Caco-2 (cell line): ENCODE measurements at regions not wholly inside any gene's neighbourhood (a gene's known extent, or its start where the extent isn't known, plus 50 kb on each side); places are given as distances from the start of the nearest gene placed in this dataset.

Experiments used
- BruUV-seq: library from RNA; stranded (reverse); fragments of 400-500 nt; replicated peaks from 2 replicates; lab custom pipeline; 2021; lab: Mats Ljungman, UMichigan
- CTCF ChIA-PET: fragments of 300-600 bp; sonication (Branson Sonifier 250); formaldehyde crosslinking; loops from one replicate; lab custom pipeline; 2022; ENCODE audit warnings: antibody characterized with exemption; lab: Charles Lee
- POLR2A ChIA-PET: fragments of 300-600 bp; sonication (Branson Sonifier 250); formaldehyde crosslinking; loops from one replicate; lab custom pipeline; 2022; ENCODE audit warnings: antibody characterized with exemption; lab: Charles Lee
- DNase-seq, 2 experiments: peaks; one replicate each; pipeline versions ENCODE4 v3.0.0 to v3.0.0-alpha.2; 2020 to 2022
- H3K27me3 ChIP-seq: replicated peaks from 2 replicates; pipeline ENCODE4 v1.6.0; 2011; ENCODE audit warnings: low read length; ENCODE audit not compliant: control insufficient read depth, insufficient read depth
- H3K36me3 ChIP-seq: 2 replicates; pipeline ENCODE4 v1.5.1; 2011; ENCODE audit warnings: low read length; ENCODE audit not compliant: control insufficient read depth, insufficient read depth
- H3K4me1 ChIP-seq: fragments of 250-450 bp; sonication (Bioruptor Pico); 2 replicates; pipeline ENCODE4 v1.5.1; 2020; ENCODE audit warnings: mild to moderate bottlenecking
- H3K4me3 ChIP-seq: 2 replicates; pipeline ENCODE4 v1.5.1; 2011; ENCODE audit warnings: low read depth, mild to moderate bottlenecking, control low read depth, low read length
- H3K9me3 ChIP-seq: fragments of 250-450 bp; sonication (Bioruptor Pico); 2 replicates; pipeline ENCODE4 v1.5.1; 2020; ENCODE audit warnings: mild to moderate bottlenecking, moderate library complexity
- H3K27ac Mint-ChIP-seq: one replicate; pipeline ENCODE4 v1.8.0; 2022; ENCODE audit warnings: mixed read lengths; ENCODE audit not compliant: unreplicated experiment
- H3K27me3 Mint-ChIP-seq: one replicate; pipeline ENCODE4 v1.8.0; 2022; ENCODE audit warnings: mixed read lengths; ENCODE audit not compliant: insufficient read depth, unreplicated experiment
- H3K36me3 Mint-ChIP-seq: one replicate; pipeline ENCODE4 v1.8.0; 2022; ENCODE audit warnings: mild to moderate bottlenecking, mixed read lengths; ENCODE audit not compliant: insufficient read depth, unreplicated experiment
- H3K4me1 Mint-ChIP-seq: one replicate; pipeline ENCODE4 v1.8.0; 2022; ENCODE audit warnings: low read depth, mixed read lengths; ENCODE audit not compliant: unreplicated experiment
- H3K4me3 Mint-ChIP-seq: one replicate; pipeline ENCODE4 v1.8.0; 2022; ENCODE audit warnings: mild to moderate bottlenecking, moderate library complexity, mixed read lengths; ENCODE audit not compliant: unreplicated experiment
- H3K9me3 Mint-ChIP-seq: one replicate; pipeline ENCODE4 v1.8.0; 2022; ENCODE audit warnings: mixed read lengths; ENCODE audit not compliant: unreplicated experiment
- intact Hi-C: fragments of 100-400 bp; cut with micrococcal nuclease; formaldehyde crosslinking; loops from one replicate; pipeline ENCODE4 v1.10.0; 2022; ENCODE audit not compliant: unreplicated experiment
- TF ChIP-seq, protein P1 (sequence below), 2 experiments: fragments of 200-600 bp in 1 of 2; IDR thresholded peaks; 1 replicate in 1 of 2; 2 replicates in 1 of 2; pipeline versions ENCODE4 v1.5.1 to v1.8.0; 2011 to 2022; ENCODE audit warnings: antibody characterized with exemption in 1 of 2, control low read depth in 1 of 2, inconsistent platforms in 1 of 2, low read depth in 1 of 2, low read length in 1 of 2, mild to moderate bottlenecking in 1 of 2, moderate library complexity in 1 of 2; ENCODE audit not compliant: insufficient read depth in 1 of 2, severe bottlenecking in 1 of 2, unreplicated experiment in 1 of 2

DNA sequence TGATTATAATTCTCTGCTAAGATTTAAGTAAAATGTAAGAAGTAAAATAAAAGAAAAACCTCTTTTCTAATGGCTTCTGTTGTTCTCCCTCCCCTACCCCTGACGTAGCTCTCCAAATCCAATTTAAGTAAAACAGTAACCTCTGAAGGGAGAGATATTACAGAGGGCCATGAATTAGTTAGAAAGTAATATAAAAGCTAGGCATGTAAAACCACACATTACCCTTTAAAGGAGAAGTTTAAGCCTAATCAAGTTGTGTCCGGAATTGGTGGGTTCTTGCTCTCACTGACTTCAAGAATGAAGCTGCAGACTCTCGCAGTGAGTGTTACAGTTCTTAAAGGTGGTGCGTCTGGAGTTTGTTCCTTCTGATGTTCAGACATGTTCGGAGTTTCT, 116.9 kb upstream of the SCN7A start:
- H3K4me3 Mint-ChIP-seq, result no peak overlapping the region
- no peak overlapping the region for H3K27ac Mint-ChIP-seq
- intact Hi-C loops, result no loop called here
- TF ChIP-seq, protein P1, sequence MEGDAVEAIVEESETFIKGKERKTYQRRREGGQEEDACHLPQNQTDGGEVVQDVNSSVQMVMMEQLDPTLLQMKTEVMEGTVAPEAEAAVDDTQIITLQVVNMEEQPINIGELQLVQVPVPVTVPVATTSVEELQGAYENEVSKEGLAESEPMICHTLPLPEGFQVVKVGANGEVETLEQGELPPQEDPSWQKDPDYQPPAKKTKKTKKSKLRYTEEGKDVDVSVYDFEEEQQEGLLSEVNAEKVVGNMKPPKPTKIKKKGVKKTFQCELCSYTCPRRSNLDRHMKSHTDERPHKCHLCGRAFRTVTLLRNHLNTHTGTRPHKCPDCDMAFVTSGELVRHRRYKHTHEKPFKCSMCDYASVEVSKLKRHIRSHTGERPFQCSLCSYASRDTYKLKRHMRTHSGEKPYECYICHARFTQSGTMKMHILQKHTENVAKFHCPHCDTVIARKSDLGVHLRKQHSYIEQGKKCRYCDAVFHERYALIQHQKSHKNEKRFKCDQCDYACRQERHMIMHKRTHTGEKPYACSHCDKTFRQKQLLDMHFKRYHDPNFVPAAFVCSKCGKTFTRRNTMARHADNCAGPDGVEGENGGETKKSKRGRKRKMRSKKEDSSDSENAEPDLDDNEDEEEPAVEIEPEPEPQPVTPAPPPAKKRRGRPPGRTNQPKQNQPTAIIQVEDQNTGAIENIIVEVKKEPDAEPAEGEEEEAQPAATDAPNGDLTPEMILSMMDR (IDR thresholded peaks at IDR 0.05; ENCODE audit: insufficient read depth in 1 of 2, low read depth in 1 of 2, low read length in 1 of 2, severe bottlenecking in 1 of 2, unreplicated experiment in 1 of 2), result no peak
- H3K4me1 ChIP-seq, result 0 out of 2 replicates have a peak, but pooled peaks cover 5% of the 10 kb centered on the region
- H3K9me3 ChIP-seq, result no peaks in the 10 kb centered on the region
- no peak for DNase-seq
- H3K36me3 Mint-ChIP-seq, result no peaks in the 10 kb centered on the region
- H3K36me3 ChIP-seq, result no peaks in the 10 kb centered on the region
- H3K27me3 Mint-ChIP-seq, result no peaks in the 10 kb centered on the region
- H3K4me1 Mint-ChIP-seq, result peaks cover 6% of the 10 kb centered on the region
- ChIA-PET CTCF (no interaction called here), POLR2A (no interaction called here)
- no TSS peak for BruUV-seq
- no peak overlapping the region for H3K4me3 ChIP-seq
- H3K27me3 ChIP-seq, result no peaks in the 10 kb centered on the region
- H3K9me3 Mint-ChIP-seq, result peaks cover 17% of the 10 kb centered on the region

- Histone ChIP-seq H3K4me3 (no peak overlapping the region), H3K4me1 (0 out of 2 replicates have a peak, but pooled peaks cover 5% of the 10 kb centered on the region), H3K36me3 (no peaks in the 10 kb centered on the region), H3K27me3 (no peaks in the 10 kb centered on the region), H3K9me3 (no peaks in the 10 kb centered on the region)
- no TSS peak for BruUV-seq
- CTCF ChIA-PET, result no interaction called here
- Mint-ChIP-seq H3K4me1 (peaks cover 6% of the 10 kb centered on the region), H3K36me3 (no peaks in the 10 kb centered on the region), H3K4me3 (no peak overlapping the region), H3K27ac (no peak overlapping the region), H3K9me3 (peaks cover 17% of the 10 kb centered on the region), H3K27me3 (no peaks in the 10 kb centered on the region)
- POLR2A ChIA-PET, result no interaction called here
- intact Hi-C loops, result no loop called here
- TF ChIP-seq, protein P1 (IDR thresholded peaks at IDR 0.05; ENCODE audit: insufficient read depth in 1 of 2, low read depth in 1 of 2, low read length in 1 of 2, severe bottlenecking in 1 of 2, unreplicated experiment in 1 of 2), result no peak
- no peak for DNase-seq
Measured at GRCh38 chr2:166610180-166610912, 116.3 kb upstream of the SCN7A start.

GRCh38 chr2:166609183-166609959, 115.3 kb upstream of the SCN7A start:
- intact Hi-C loops, result no loop called here
- TF ChIP-seq, protein P1 (IDR thresholded peaks at IDR 0.05; ENCODE audit: insufficient read depth in 1 of 2, low read depth in 1 of 2, low read length in 1 of 2, severe bottlenecking in 1 of 2, unreplicated experiment in 1 of 2), result no peak

More at GRCh38 chr2:166609183-166609959, 115.3 kb upstream of the SCN7A start:
- H3K27me3 ChIP-seq, result no peaks in the 10 kb centered on the region
- no peak overlapping the region for H3K4me3 Mint-ChIP-seq
- H3K27me3 Mint-ChIP-seq, result no peaks in the 10 kb centered on the region
- peaks cover 17% of the 10 kb centered on the region for H3K9me3 Mint-ChIP-seq
- 0 out of 2 replicates have a peak, but pooled peaks cover 5% of the 10 kb centered on the region for H3K4me1 ChIP-seq
- no peak overlapping the region for H3K27ac Mint-ChIP-seq
- no peak overlapping the region for H3K4me3 ChIP-seq
- DNase-seq, result peak in 1 of 2 experiments; percentile 11
- H3K9me3 ChIP-seq, result no peaks in the 10 kb centered on the region
- POLR2A ChIA-PET, result no interaction called here
- H3K4me1 Mint-ChIP-seq, result peaks cover 6% of the 10 kb centered on the region
- no TSS peak for BruUV-seq
- no peaks in the 10 kb centered on the region for H3K36me3 Mint-ChIP-seq
- CTCF ChIA-PET, result no interaction called here
- no peaks in the 10 kb centered on the region for H3K36me3 ChIP-seq
